Psoas muscle (tissue), 7 donors: ENCODE measurements at regions not wholly inside any gene's neighbourhood (a gene's known extent, or its start where the extent isn't known, plus 50 kb on each side); places are given as distances from the start of the nearest gene placed in this dataset.

Experiments
- ATAC-seq, 4 donors: fragments of 200-7000 bp; cut with Tn5 transposase; one replicate each; pipeline ENCODE4 v1.9.1; 2020; ENCODE audit warnings: moderate library complexity in 3 of 4, mild to moderate bottlenecking in 2 of 4
- DNase-seq, 2 donors: peaks; one replicate each; pipeline ENCODE4 v3.0.0-alpha.2; 2020
- H3K27ac ChIP-seq: fragments of 200-600 bp; one replicate; pipeline ENCODE4 v1.8.0; 2022
- H3K27me3 ChIP-seq, 3 donors: fragments of 200-600 bp in 1 of 3; one replicate each; pipeline versions ENCODE4 v1.6.1 to v1.8.0; 2013 to 2022; ENCODE audit warnings: low read length in 2 of 3, mild to moderate bottlenecking in 2 of 3, moderate library complexity in 1 of 3; ENCODE audit not compliant: insufficient read depth in 3 of 3
- H3K36me3 ChIP-seq, 2 donors: fragments of 200-600 bp in 1 of 2; one replicate each; pipeline versions ENCODE4 v1.6.1 to v1.8.0; 2013 to 2022; ENCODE audit warnings: low read depth in 1 of 2, mild to moderate bottlenecking in 1 of 2, moderate library complexity in 1 of 2; ENCODE audit not compliant: insufficient read depth in 1 of 2
- H3K4me1 ChIP-seq: fragments of 200-600 bp; one replicate; pipeline ENCODE4 v1.8.0; 2022
- H3K4me3 ChIP-seq: fragments of 200-600 bp; one replicate; pipeline ENCODE4 v1.8.0; 2022; ENCODE audit warnings: mild to moderate bottlenecking
- H3K9me3 ChIP-seq: fragments of 200-600 bp; one replicate; pipeline ENCODE4 v1.8.0; 2022
- WGBS, 3 donors: extraction: QIAGEN DNeasy Blood & Tissue Kit; methylation state at CpG; one replicate each; pipeline versions ENCODE4 v1.1.6 to v1.1.7; 2013; 5-methylcytosine and 5-hydroxymethylcytosine counted together
- intact Hi-C, 2 donors: fragments of 100-400 bp; cut with DNase I; formaldehyde crosslinking; loops; one replicate each; pipeline versions ENCODE4 v1.11.0 to v1.14.2; 2022
- TF ChIP-seq, protein P1 (sequence below): fragments of 200-600 bp; IDR thresholded peaks from one replicate; pipeline ENCODE4 v1.8.0; 2022; ENCODE audit warnings: antibody characterized with exemption
- donor health status: healthy with polysubstance abuse.
- donor health status: DM: no; HTN: no; CAD: no; lungs with moderate emphysema.
- donor health status: Bipolar disorder and iron deficiency.
- donor health status: healthy.
- donor health status: DM: yes; HTN: yes; CAD: no.
- donor health status: DM: no; HTN: no; CAD: no.
- donor health status: DM: yes; HTN: yes; CAD: no.

GRCh38 chr2:15889442-15890123 is 50.8 kb upstream of the MYCN start:
- no peak overlapping the region for H3K27ac ChIP-seq
- intact Hi-C loops: no loop called here
- no peaks in the 10 kb centered on the region for H3K4me1 ChIP-seq
- ATAC-seq: peak in 2 of 4 donors; percentile 36 to 62
- TF ChIP-seq, protein P1, sequence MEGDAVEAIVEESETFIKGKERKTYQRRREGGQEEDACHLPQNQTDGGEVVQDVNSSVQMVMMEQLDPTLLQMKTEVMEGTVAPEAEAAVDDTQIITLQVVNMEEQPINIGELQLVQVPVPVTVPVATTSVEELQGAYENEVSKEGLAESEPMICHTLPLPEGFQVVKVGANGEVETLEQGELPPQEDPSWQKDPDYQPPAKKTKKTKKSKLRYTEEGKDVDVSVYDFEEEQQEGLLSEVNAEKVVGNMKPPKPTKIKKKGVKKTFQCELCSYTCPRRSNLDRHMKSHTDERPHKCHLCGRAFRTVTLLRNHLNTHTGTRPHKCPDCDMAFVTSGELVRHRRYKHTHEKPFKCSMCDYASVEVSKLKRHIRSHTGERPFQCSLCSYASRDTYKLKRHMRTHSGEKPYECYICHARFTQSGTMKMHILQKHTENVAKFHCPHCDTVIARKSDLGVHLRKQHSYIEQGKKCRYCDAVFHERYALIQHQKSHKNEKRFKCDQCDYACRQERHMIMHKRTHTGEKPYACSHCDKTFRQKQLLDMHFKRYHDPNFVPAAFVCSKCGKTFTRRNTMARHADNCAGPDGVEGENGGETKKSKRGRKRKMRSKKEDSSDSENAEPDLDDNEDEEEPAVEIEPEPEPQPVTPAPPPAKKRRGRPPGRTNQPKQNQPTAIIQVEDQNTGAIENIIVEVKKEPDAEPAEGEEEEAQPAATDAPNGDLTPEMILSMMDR: no peak
- no peak overlapping the region for H3K4me3 ChIP-seq
- DNase-seq: no peak
- H3K27me3 ChIP-seq: no peaks in the 10 kb centered on the region
- 44 to 66% (median 52%) methylated on average over 13 to 15 of the region's 15 CpGs for WGBS, 3 donors
- H3K36me3 ChIP-seq: no peaks in the 10 kb centered on the region
- H3K9me3 ChIP-seq: no peaks in the 10 kb centered on the region

GRCh38 chr2:15890124-15890754 is 50.1 kb upstream of the MYCN start:
- Histone ChIP-seq H3K27me3 (no peaks in the 10 kb centered on the region), H3K27ac (no peak overlapping the region), H3K4me3 (no peak overlapping the region), H3K36me3 (no peaks in the 10 kb centered on the region), H3K4me1 (no peaks in the 10 kb centered on the region), H3K9me3 (no peaks in the 10 kb centered on the region)
- no peak for DNase-seq
- ATAC-seq: no peak
- WGBS, 3 donors: 58 to 70% (median 62%) methylated on average over 18 of the region's 18 CpGs
- intact Hi-C loops: no loop called here
- TF ChIP-seq, protein P1: no peak
